GM08714 (cell line): ENCODE measurements at regions not wholly inside any gene's neighbourhood (a gene's known extent, or its start where the extent isn't known, plus 50 kb on each side); places are given as distances from the start of the nearest gene placed in this dataset.

ENCODE experiments used
- H3K4me3 ChIP-seq: fragments of 200-500 bp; sonication (Bioruptor generic); 2 replicates; pipeline ENCODE4 v1.5.1; 2014; ENCODE audit warnings: mild to moderate bottlenecking, low read length, inconsistent platforms
- ZNF274 ChIP-seq: IDR thresholded peaks from 2 replicates; pipeline ENCODE4 v1.6.1; 2012; ENCODE audit warnings: mild to moderate bottlenecking, low read depth, low read length

GRCh38 chr6:27129917-27130316, 117.6 kb upstream of the PRSS16 start:
- H3K4me3 ChIP-seq, result peak overlapping the region; percentile 97
- TF ChIP-seq ZNF274, result no peak

GRCh38 chr6:27130668-27131428, 116.7 kb upstream of the PRSS16 start:
- peak overlapping the region; percentile 97 for H3K4me3 ChIP-seq
- no peak for TF ChIP-seq ZNF274

- H3K4me3 ChIP-seq, result peak overlapping the region; percentile 97
These were observed 115.3 kb upstream of the PRSS16 start for GRCh38 chr6:27132282-27132531.

GRCh38 chr6:27132532-27133280, 114.8 kb upstream of the PRSS16 start:
- no peak for TF ChIP-seq ZNF274
- peak overlapping the region; percentile 97 for H3K4me3 ChIP-seq

- peak overlapping the region; percentile 85 for H3K4me3 ChIP-seq
- no peak for TF ChIP-seq ZNF274
These were observed 113.9 kb upstream of the PRSS16 start for GRCh38 chr6:27133281-27134227.

GRCh38 chr6:27135087-27135657, 112.3 kb upstream of the PRSS16 start:
- TF ChIP-seq ZNF274, result no peak
- no peak overlapping the region for H3K4me3 ChIP-seq

GRCh38 chr6:27136077-27136644, 111.3 kb upstream of the PRSS16 start:
- no peak for TF ChIP-seq ZNF274
- H3K4me3 ChIP-seq, result no peak overlapping the region

GRCh38 chr6:27136978-27137814, 110.3 kb upstream of the PRSS16 start:
- TF ChIP-seq ZNF274, result no peak
- H3K4me3 ChIP-seq, result no peak overlapping the region

- H3K4me3 ChIP-seq, result no peak overlapping the region
- TF ChIP-seq ZNF274, result no peak
These were observed 109.1 kb upstream of the PRSS16 start for GRCh38 chr6:27138406-27138805.

- peak overlapping the region; percentile 80 for H3K4me3 ChIP-seq
These were observed 108.4 kb upstream of the PRSS16 start for GRCh38 chr6:27138837-27139755.

GRCh38 chr6:27139756-27140579, 107.5 kb upstream of the PRSS16 start:
- no peak for TF ChIP-seq ZNF274
- peak overlapping the region; percentile 80 for H3K4me3 ChIP-seq

More at GRCh38 chr6:27138837-27139755, 108.4 kb upstream of the PRSS16 start:
- TF ChIP-seq ZNF274, result no peak
